ENCODE measurements at regions not wholly inside any gene's neighbourhood (a gene's known extent, or its start where the extent isn't known, plus 50 kb on each side); places are given as distances from the start of the nearest gene placed in this dataset.

GRCh38 chr4:41433361-41433760 is 104.6 kb upstream of the LIMCH1 start:
- no peak for TF ChIP-seq CTCF (IDR thresholded peaks at IDR 0.05; ENCODE audit: low read depth, low read length, missing input control)
- TF ChIP-seq SP1 (IDR thresholded peaks at IDR 0.05): no peak
- TF ChIP-seq, protein P1, sequence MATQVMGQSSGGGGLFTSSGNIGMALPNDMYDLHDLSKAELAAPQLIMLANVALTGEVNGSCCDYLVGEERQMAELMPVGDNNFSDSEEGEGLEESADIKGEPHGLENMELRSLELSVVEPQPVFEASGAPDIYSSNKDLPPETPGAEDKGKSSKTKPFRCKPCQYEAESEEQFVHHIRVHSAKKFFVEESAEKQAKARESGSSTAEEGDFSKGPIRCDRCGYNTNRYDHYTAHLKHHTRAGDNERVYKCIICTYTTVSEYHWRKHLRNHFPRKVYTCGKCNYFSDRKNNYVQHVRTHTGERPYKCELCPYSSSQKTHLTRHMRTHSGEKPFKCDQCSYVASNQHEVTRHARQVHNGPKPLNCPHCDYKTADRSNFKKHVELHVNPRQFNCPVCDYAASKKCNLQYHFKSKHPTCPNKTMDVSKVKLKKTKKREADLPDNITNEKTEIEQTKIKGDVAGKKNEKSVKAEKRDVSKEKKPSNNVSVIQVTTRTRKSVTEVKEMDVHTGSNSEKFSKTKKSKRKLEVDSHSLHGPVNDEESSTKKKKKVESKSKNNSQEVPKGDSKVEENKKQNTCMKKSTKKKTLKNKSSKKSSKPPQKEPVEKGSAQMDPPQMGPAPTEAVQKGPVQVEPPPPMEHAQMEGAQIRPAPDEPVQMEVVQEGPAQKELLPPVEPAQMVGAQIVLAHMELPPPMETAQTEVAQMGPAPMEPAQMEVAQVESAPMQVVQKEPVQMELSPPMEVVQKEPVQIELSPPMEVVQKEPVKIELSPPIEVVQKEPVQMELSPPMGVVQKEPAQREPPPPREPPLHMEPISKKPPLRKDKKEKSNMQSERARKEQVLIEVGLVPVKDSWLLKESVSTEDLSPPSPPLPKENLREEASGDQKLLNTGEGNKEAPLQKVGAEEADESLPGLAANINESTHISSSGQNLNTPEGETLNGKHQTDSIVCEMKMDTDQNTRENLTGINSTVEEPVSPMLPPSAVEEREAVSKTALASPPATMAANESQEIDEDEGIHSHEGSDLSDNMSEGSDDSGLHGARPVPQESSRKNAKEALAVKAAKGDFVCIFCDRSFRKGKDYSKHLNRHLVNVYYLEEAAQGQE (IDR thresholded peaks at IDR 0.05): no peak
- TF ChIP-seq TAF1 (conservative IDR thresholded peaks at IDR 0.05): no peak
- no peak for TF ChIP-seq JUND (IDR thresholded peaks at IDR 0.05)
- no peak for TF ChIP-seq YY1 (IDR thresholded peaks at IDR 0.05)
- TF ChIP-seq MAX (IDR thresholded peaks at IDR 0.05): no peak
- no peak for TF ChIP-seq RAD21 (IDR thresholded peaks at IDR 0.05)
- no peak for TF ChIP-seq NR2F2 (IDR thresholded peaks at IDR 0.05)
- no peak for TF ChIP-seq GABPA (IDR thresholded peaks at IDR 0.05 in 1 of 2, conservative IDR thresholded peaks at IDR 0.05 in 1 of 2)
- TF ChIP-seq RXRA (IDR thresholded peaks at IDR 0.05): no peak
- no peak for TF ChIP-seq FOXA1 (IDR thresholded peaks at IDR 0.05)
- TF ChIP-seq, protein P2, sequence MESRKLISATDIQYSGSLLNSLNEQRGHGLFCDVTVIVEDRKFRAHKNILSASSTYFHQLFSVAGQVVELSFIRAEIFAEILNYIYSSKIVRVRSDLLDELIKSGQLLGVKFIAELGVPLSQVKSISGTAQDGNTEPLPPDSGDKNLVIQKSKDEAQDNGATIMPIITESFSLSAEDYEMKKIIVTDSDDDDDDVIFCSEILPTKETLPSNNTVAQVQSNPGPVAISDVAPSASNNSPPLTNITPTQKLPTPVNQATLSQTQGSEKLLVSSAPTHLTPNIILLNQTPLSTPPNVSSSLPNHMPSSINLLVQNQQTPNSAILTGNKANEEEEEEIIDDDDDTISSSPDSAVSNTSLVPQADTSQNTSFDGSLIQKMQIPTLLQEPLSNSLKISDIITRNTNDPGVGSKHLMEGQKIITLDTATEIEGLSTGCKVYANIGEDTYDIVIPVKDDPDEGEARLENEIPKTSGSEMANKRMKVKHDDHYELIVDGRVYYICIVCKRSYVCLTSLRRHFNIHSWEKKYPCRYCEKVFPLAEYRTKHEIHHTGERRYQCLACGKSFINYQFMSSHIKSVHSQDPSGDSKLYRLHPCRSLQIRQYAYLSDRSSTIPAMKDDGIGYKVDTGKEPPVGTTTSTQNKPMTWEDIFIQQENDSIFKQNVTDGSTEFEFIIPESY (IDR thresholded peaks at IDR 0.05): no peak
- no peak for TF ChIP-seq EGR1 (IDR thresholded peaks at IDR 0.05; ENCODE audit: low read depth in 2 of 2)
